T-helper 17 cell (primary cell): ENCODE measurements at regions not wholly inside any gene's neighbourhood (a gene's known extent, or its start where the extent isn't known, plus 50 kb on each side); places are given as distances from the start of the nearest gene placed in this dataset.
"Not testable (repeated sequence)": the region's sequence is repeated elsewhere in the genome, so short reads cannot be mapped to it uniquely, and the experiment has no call there.

Experiments
- ATAC-seq: fragments of 150-1000 bp; cut with Tn5 transposase; 2 replicates; pipeline ENCODE4 v1.10.0; 2021; ENCODE audit warnings: mild to moderate bottlenecking, moderate library complexity
- DNase-seq, 3 donors: peaks; one replicate each; pipeline versions ENCODE4 v3.0.0 to v3.0.0-alpha.2; 2020 to 2021
- H3K9me3 ChIP-seq: one replicate; pipeline ENCODE4 v1.7.0; 2013; ENCODE audit warnings: low read length, mild to moderate bottlenecking; ENCODE audit not compliant: control insufficient read depth, poor library complexity, severe bottlenecking
- H3K27ac Mint-ChIP-seq: one replicate; pipeline ENCODE4 v1.8.0; 2022; ENCODE audit warnings: mild to moderate bottlenecking, moderate library complexity, mixed read lengths
- H3K27me3 Mint-ChIP-seq: one replicate; pipeline ENCODE4 v1.8.0; 2022; ENCODE audit warnings: mixed read lengths
- H3K36me3 Mint-ChIP-seq: one replicate; pipeline ENCODE4 v1.8.0; 2022; ENCODE audit warnings: low read depth, mixed read lengths
- H3K4me1 Mint-ChIP-seq: one replicate; pipeline ENCODE4 v1.8.0; 2022; ENCODE audit warnings: mild to moderate bottlenecking, mixed read lengths
- H3K4me3 Mint-ChIP-seq: one replicate; pipeline ENCODE4 v1.8.0; 2022; ENCODE audit warnings: mild to moderate bottlenecking, moderate library complexity, mixed read lengths

- no peak for DNase-seq
- no peak overlapping the region for H3K4me3 Mint-ChIP-seq
- no peaks in the 10 kb centered on the region for H3K4me1 Mint-ChIP-seq
- H3K27me3 Mint-ChIP-seq: peaks cover 6% of the 10 kb centered on the region
- H3K9me3 ChIP-seq: no peaks in the 10 kb centered on the region
- no peak for ATAC-seq
- no peak overlapping the region for H3K27ac Mint-ChIP-seq
- H3K36me3 Mint-ChIP-seq: no peaks in the 10 kb centered on the region
These were observed 134.0 kb downstream of the MED10 start for GRCh38 chr5:6244339-6244714.

GRCh38 chr5:6243706-6244338 is 134.5 kb downstream of the MED10 start:
- H3K27ac Mint-ChIP-seq: no peak overlapping the region
- H3K36me3 Mint-ChIP-seq: no peaks in the 10 kb centered on the region
- no peak overlapping the region for H3K4me3 Mint-ChIP-seq
- H3K9me3 ChIP-seq: no peaks in the 10 kb centered on the region
- H3K27me3 Mint-ChIP-seq: peaks cover 6% of the 10 kb centered on the region
- DNase-seq (no peak), ATAC-seq (no peak)
- H3K4me1 Mint-ChIP-seq: no peaks in the 10 kb centered on the region

- H3K36me3 Mint-ChIP-seq, H3K27ac Mint-ChIP-seq, H3K4me1 Mint-ChIP-seq, H3K9me3 ChIP-seq, H3K27me3 Mint-ChIP-seq, DNase-seq, ATAC-seq, H3K4me3 Mint-ChIP-seq: not testable (repeated sequence)
These were observed 137.3 kb downstream of the MED10 start for GRCh38 chr5:6241056-6241455.

- Mint-ChIP-seq H3K4me1 (no peaks in the 10 kb centered on the region), H3K27ac (no peak overlapping the region), H3K27me3 (peaks cover 30% of the 10 kb centered on the region), H3K4me3 (no peak overlapping the region), H3K36me3 (no peaks in the 10 kb centered on the region)
- no peaks in the 10 kb centered on the region for H3K9me3 ChIP-seq
- DNase-seq (no peak), ATAC-seq (no peak)
These were observed 141.4 kb downstream of the MED10 start for GRCh38 chr5:6236858-6237481.

- no peaks in the 10 kb centered on the region for H3K4me1 Mint-ChIP-seq
These were observed 142.1 kb downstream of the MED10 start for GRCh38 chr5:6236170-6236793.

GRCh38 chr5:6235726-6236125 is 142.6 kb downstream of the MED10 start:
- no peaks in the 10 kb centered on the region for H3K9me3 ChIP-seq
- no peaks in the 10 kb centered on the region for H3K4me1 Mint-ChIP-seq
- no peak for ATAC-seq
- no peaks in the 10 kb centered on the region for H3K36me3 Mint-ChIP-seq
- no peak overlapping the region for H3K4me3 Mint-ChIP-seq
- DNase-seq: no peak
- H3K27ac Mint-ChIP-seq: no peak overlapping the region
- peaks cover 36% of the 10 kb centered on the region for H3K27me3 Mint-ChIP-seq

More at GRCh38 chr5:6236170-6236793, 142.1 kb downstream of the MED10 start:
- no peaks in the 10 kb centered on the region for H3K9me3 ChIP-seq
- Mint-ChIP-seq H3K36me3 (no peaks in the 10 kb centered on the region), H3K4me3 (no peak overlapping the region), H3K27ac (no peak overlapping the region), H3K27me3 (peaks cover 32% of the 10 kb centered on the region)
- no peak for ATAC-seq
- no peak for DNase-seq

- Mint-ChIP-seq H3K27me3 (peaks cover 28% of the 10 kb centered on the region), H3K27ac (no peak overlapping the region), H3K4me3 (no peak overlapping the region), H3K36me3 (no peaks in the 10 kb centered on the region), H3K4me1 (no peaks in the 10 kb centered on the region)
- H3K9me3 ChIP-seq: no peaks in the 10 kb centered on the region
- no peak for ATAC-seq
- DNase-seq: no peak
These were observed 149.8 kb downstream of the MED10 start for GRCh38 chr5:6228257-6229250.

GRCh38 chr5:6225121-6225607 is 153.2 kb downstream of the MED10 start:
- Mint-ChIP-seq H3K4me1 (no peaks in the 10 kb centered on the region), H3K36me3 (no peaks in the 10 kb centered on the region), H3K4me3 (no peak overlapping the region), H3K27ac (no peak overlapping the region), H3K27me3 (peaks cover 11% of the 10 kb centered on the region)
- H3K9me3 ChIP-seq: no peaks in the 10 kb centered on the region
- DNase-seq: no peak
- ATAC-seq: no peak

- ATAC-seq: no peak
- Mint-ChIP-seq H3K36me3 (no peaks in the 10 kb centered on the region), H3K4me3 (no peak overlapping the region), H3K4me1 (no peaks in the 10 kb centered on the region), H3K27ac (no peak overlapping the region), H3K27me3 (peaks cover 11% of the 10 kb centered on the region)
- H3K9me3 ChIP-seq: no peaks in the 10 kb centered on the region
- no peak for DNase-seq
These were observed 153.9 kb downstream of the MED10 start for GRCh38 chr5:6224406-6224805.

GRCh38 chr5:6222899-6223298 is 155.4 kb downstream of the MED10 start:
- no peak for ATAC-seq
- H3K27ac Mint-ChIP-seq: no peak overlapping the region
- no peaks in the 10 kb centered on the region for H3K4me1 Mint-ChIP-seq

GRCh38 chr5:6222121-6222520 is 156.2 kb downstream of the MED10 start:
- H3K9me3 ChIP-seq: no peaks in the 10 kb centered on the region
- Mint-ChIP-seq H3K27ac (no peak overlapping the region), H3K4me1 (no peaks in the 10 kb centered on the region), H3K4me3 (no peak overlapping the region), H3K36me3 (no peaks in the 10 kb centered on the region), H3K27me3 (peaks cover 15% of the 10 kb centered on the region)
- no peak for ATAC-seq
- no peak for DNase-seq

More at GRCh38 chr5:6222899-6223298, 155.4 kb downstream of the MED10 start:
- H3K4me3 Mint-ChIP-seq: no peak overlapping the region
- peaks cover 15% of the 10 kb centered on the region for H3K27me3 Mint-ChIP-seq
- DNase-seq: no peak
- H3K36me3 Mint-ChIP-seq: no peaks in the 10 kb centered on the region
- H3K9me3 ChIP-seq: no peaks in the 10 kb centered on the region

- no peak for ATAC-seq
- DNase-seq: no peak
- H3K36me3 Mint-ChIP-seq: no peaks in the 10 kb centered on the region
- H3K4me1 Mint-ChIP-seq: no peaks in the 10 kb centered on the region
- no peak overlapping the region for H3K27ac Mint-ChIP-seq
- H3K9me3 ChIP-seq: no peaks in the 10 kb centered on the region
- H3K4me3 Mint-ChIP-seq: no peak overlapping the region
- H3K27me3 Mint-ChIP-seq: peaks cover 18% of the 10 kb centered on the region
These were observed 157.2 kb downstream of the MED10 start for GRCh38 chr5:6221141-6221626.
